ENCODE measurements at regions not wholly inside any gene's neighbourhood (a gene's known extent, or its start where the extent isn't known, plus 50 kb on each side); places are given as distances from the start of the nearest gene placed in this dataset.
A peak's percentile ranks its signal among the peaks of the same experiment; 100 is the strongest.
"Not testable (repeated sequence)": the region's sequence is repeated elsewhere in the genome, so short reads cannot be mapped to it uniquely, and the experiment has no call there.

DNA sequence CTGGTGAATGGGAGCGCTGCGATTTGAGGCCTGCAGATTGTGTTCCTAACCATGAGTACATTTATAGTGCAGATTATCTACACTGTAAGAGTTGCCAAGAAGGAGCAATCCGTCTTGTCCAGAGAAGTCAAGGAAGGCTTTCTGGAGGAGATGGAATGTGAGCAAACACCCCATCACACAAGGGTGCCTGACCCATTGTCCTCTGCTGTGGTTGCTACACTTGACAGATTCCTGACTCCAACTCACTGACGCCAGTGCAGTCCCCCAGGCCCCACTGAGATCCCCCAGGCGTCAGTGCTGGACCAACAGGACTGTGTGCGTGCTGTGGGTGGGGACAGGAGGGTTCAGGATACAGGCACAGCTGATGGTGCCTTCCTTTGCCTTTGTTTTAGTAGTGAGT is 135.9 kb upstream of the TPM1 start:
- Histone ChIP-seq H3K4me1 (peaks cover 0 to 15% (median 2%) of the 10 kb centered on the region in 12 donors), H3K9me3 (no peaks in the 10 kb centered on the region), H3K4me3 (no peak overlapping the region), H3K27me3 (no peaks in the 10 kb centered on the region), H3K27ac (peak overlapping the region in 1 of 12 donors; percentile 56), H3K36me3 (no peaks in the 10 kb centered on the region)
- 69 to 85% (median 83%) methylated on average over 6 of the region's 6 CpGs for WGBS, 4 donors
- intact Hi-C loops (cut with DNase I), result no loop called here
- TF ChIP-seq, protein P1, sequence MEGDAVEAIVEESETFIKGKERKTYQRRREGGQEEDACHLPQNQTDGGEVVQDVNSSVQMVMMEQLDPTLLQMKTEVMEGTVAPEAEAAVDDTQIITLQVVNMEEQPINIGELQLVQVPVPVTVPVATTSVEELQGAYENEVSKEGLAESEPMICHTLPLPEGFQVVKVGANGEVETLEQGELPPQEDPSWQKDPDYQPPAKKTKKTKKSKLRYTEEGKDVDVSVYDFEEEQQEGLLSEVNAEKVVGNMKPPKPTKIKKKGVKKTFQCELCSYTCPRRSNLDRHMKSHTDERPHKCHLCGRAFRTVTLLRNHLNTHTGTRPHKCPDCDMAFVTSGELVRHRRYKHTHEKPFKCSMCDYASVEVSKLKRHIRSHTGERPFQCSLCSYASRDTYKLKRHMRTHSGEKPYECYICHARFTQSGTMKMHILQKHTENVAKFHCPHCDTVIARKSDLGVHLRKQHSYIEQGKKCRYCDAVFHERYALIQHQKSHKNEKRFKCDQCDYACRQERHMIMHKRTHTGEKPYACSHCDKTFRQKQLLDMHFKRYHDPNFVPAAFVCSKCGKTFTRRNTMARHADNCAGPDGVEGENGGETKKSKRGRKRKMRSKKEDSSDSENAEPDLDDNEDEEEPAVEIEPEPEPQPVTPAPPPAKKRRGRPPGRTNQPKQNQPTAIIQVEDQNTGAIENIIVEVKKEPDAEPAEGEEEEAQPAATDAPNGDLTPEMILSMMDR (IDR thresholded peaks at IDR 0.05), result no peak
- no peak for TF ChIP-seq POLR2A (IDR thresholded peaks at IDR 0.05)
- no peak for ATAC-seq
- no peak for DNase-seq

GRCh38 chr15:62907275-62907674 is 135.3 kb upstream of the TPM1 start:
- WGBS, 4 donors, result 81 to 87% (median 86%) methylated on average over 8 of the region's 8 CpGs
- TF ChIP-seq, protein P1 (IDR thresholded peaks at IDR 0.05), result no peak
- TF ChIP-seq POLR2A (IDR thresholded peaks at IDR 0.05), result no peak

DNA sequence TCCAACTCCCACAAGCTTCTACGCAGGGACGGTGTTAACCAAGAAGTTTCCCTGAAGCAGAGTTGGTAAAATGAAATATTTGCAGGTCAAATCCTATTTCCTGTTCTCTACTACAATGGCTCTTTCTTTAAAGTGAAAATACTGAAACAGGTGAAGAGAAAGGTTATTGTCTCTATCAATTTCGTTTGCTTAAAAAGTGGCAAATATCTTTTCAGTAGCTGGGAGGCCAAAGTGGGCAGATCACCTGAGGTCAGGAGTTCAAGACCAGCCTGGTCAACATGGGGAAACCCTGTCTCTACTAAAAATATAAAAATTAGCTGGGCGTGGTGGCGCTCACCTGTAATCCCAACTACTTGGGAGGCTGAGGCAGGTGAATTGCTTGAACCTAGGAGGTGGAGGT is 134.2 kb upstream of the TPM1 start:
- DNase-seq; H3K27ac ChIP-seq; intact Hi-C loops (cut with DNase I); H3K9me3 ChIP-seq; H3K36me3 ChIP-seq; H3K4me3 ChIP-seq; H3K27me3 ChIP-seq; ATAC-seq: not testable (repeated sequence)
- WGBS, 4 donors, result 79 to 91% (median 84%) methylated on average over 5 of the region's 5 CpGs
- peaks cover 0 to 22% (median 6%) of the 10 kb centered on the region in 12 donors for H3K4me1 ChIP-seq

More at GRCh38 chr15:62907275-62907674, 135.3 kb upstream of the TPM1 start:
- no peaks in the 10 kb centered on the region for H3K27me3 ChIP-seq
- peaks cover 0 to 12% (median 0%) of the 10 kb centered on the region in 12 donors for H3K4me1 ChIP-seq
- H3K36me3 ChIP-seq, result no peaks in the 10 kb centered on the region
- no peaks in the 10 kb centered on the region for H3K9me3 ChIP-seq
- intact Hi-C loops (cut with DNase I), result no loop called here
- DNase-seq (no peak), ATAC-seq (peak in 1 of 4 donors; percentile 60)
- H3K27ac ChIP-seq, result peak overlapping the region in 2 of 12 donors; percentile 3 to 56
- H3K4me3 ChIP-seq, result no peak overlapping the region

GRCh38 chr15:62909257-62909656 is 133.3 kb upstream of the TPM1 start:
- H3K9me3 ChIP-seq, result no peaks in the 10 kb centered on the region
- intact Hi-C loops (cut with DNase I), result no loop called here
- H3K4me3 ChIP-seq, result no peak overlapping the region
- peaks cover 0 to 22% (median 6%) of the 10 kb centered on the region in 12 donors for H3K4me1 ChIP-seq
- ATAC-seq (peak in 1 of 4 donors; percentile 19), DNase-seq (no peak)
- no peak overlapping the region for H3K27ac ChIP-seq
- no peaks in the 10 kb centered on the region for H3K36me3 ChIP-seq
- no peaks in the 10 kb centered on the region for H3K27me3 ChIP-seq
- TF ChIP-seq, protein P1 (IDR thresholded peaks at IDR 0.05), result no peak
- TF ChIP-seq POLR2A (IDR thresholded peaks at IDR 0.05), result no peak
- 74 to 84% (median 76%) methylated on average over 3 of the region's 3 CpGs for WGBS, 4 donors

- TF ChIP-seq, protein P1 (IDR thresholded peaks at IDR 0.05), result no peak
- TF ChIP-seq POLR2A (IDR thresholded peaks at IDR 0.05), result no peak
- no peak for ATAC-seq
- WGBS, 4 donors, result 90 to 97% (median 94%) methylated on average over 3 of the region's 3 CpGs
- Histone ChIP-seq H3K27ac (peak overlapping the region in 1 of 12 donors; percentile 26), H3K4me3 (no peak overlapping the region), H3K4me1 (peaks cover 0 to 15% (median 6%) of the 10 kb centered on the region in 12 donors), H3K36me3 (no peaks in the 10 kb centered on the region), H3K9me3 (peaks cover 0 to 4% (median 0%) of the 10 kb centered on the region in 12 donors), H3K27me3 (no peaks in the 10 kb centered on the region)
- DNase-seq, result no peak
- intact Hi-C loops (cut with DNase I), result loop anchor here in 1 of 10 donors (10.0 kb wide), 1 partner anchor 73 kb away; no protein-coding TSS in a partner anchor
These were observed 130.3 kb upstream of the TPM1 start for GRCh38 chr15:62912282-62912681.

Measured in heart left ventricle (tissue), 16 donors.